H9 (cell line): ENCODE measurements at regions not wholly inside any gene's neighbourhood (a gene's known extent, or its start where the extent isn't known, plus 50 kb on each side); places are given as distances from the start of the nearest gene placed in this dataset.

Experiments used
- DNase-seq: peaks from one replicate; pipeline ENCODE4 v3.0.0-alpha.2; 2017
- H2AFZ ChIP-seq: one replicate; pipeline ENCODE4 v1.6.1; 2013; ENCODE audit warnings: mild to moderate bottlenecking, low read length, control low read depth, moderate library complexity
- H2AK5ac ChIP-seq: 2 replicates; pipeline ENCODE4 v1.6.1; 2013; ENCODE audit warnings: low read length, control low read depth, mixed read lengths; ENCODE audit not compliant: insufficient read length
- H2BK120ac ChIP-seq: one replicate; pipeline ENCODE4 v1.6.1; 2013; ENCODE audit warnings: low read depth, mild to moderate bottlenecking, low read length, control low read depth, inconsistent platforms; ENCODE audit not compliant: poor library complexity, severe bottlenecking
- H2BK12ac ChIP-seq: 2 replicates; pipeline ENCODE4 v1.6.1; 2013; ENCODE audit warnings: low read length, control low read depth, mixed read lengths, low read depth; ENCODE audit not compliant: insufficient read length
- H2BK15ac ChIP-seq: 2 replicates; pipeline ENCODE4 v1.6.1; 2013; ENCODE audit warnings: low read depth, low read length, control low read depth
- H2BK20ac ChIP-seq: one replicate; pipeline ENCODE4 v1.6.1; 2013; ENCODE audit warnings: low read depth, mild to moderate bottlenecking, low read length, control low read depth, inconsistent platforms; ENCODE audit not compliant: poor library complexity, severe bottlenecking
- H2BK5ac ChIP-seq: 2 replicates; pipeline ENCODE4 v1.6.1; 2013; ENCODE audit warnings: low read length, control low read depth, mixed read lengths; ENCODE audit not compliant: insufficient read length
- H3K14ac ChIP-seq: 2 replicates; pipeline ENCODE4 v1.6.1; 2013; ENCODE audit warnings: low read length, control low read depth; ENCODE audit not compliant: insufficient read depth
- H3K18ac ChIP-seq: 2 replicates; pipeline ENCODE4 v1.6.1; 2013; ENCODE audit warnings: low read depth, mild to moderate bottlenecking, mixed read lengths, low read length, control low read depth; ENCODE audit not compliant: insufficient read length
- H3K23ac ChIP-seq: 2 replicates; pipeline ENCODE4 v1.6.1; 2013; ENCODE audit warnings: low read length, control low read depth, mixed read lengths, low read depth; ENCODE audit not compliant: insufficient read length
- H3K23me2 ChIP-seq: 2 replicates; pipeline ENCODE4 v1.6.1; 2013; ENCODE audit warnings: low read depth, mild to moderate bottlenecking, mixed read lengths, low read length, control low read depth; ENCODE audit not compliant: insufficient read length, poor library complexity, severe bottlenecking
- H3K27ac ChIP-seq: 2 replicates; pipeline ENCODE4 v1.5.1; 2013; ENCODE audit warnings: low read length, control low read depth, mixed read lengths, low read depth; ENCODE audit not compliant: insufficient read length
- H3K27me3 ChIP-seq: 2 replicates; pipeline ENCODE4 v1.6.1; 2013; ENCODE audit warnings: low read length, control low read depth, inconsistent platforms; ENCODE audit not compliant: insufficient read depth
- H3K4ac ChIP-seq: 2 replicates; pipeline ENCODE4 v1.6.1; 2013; ENCODE audit warnings: low read depth, mild to moderate bottlenecking, control low read depth, inconsistent platforms, low read length, moderate library complexity
- H3K4me1 ChIP-seq: 2 replicates; pipeline ENCODE4 v1.6.1; 2013; ENCODE audit warnings: low read length, control low read depth, inconsistent platforms; ENCODE audit not compliant: insufficient read depth
- H3K4me2 ChIP-seq: 2 replicates; pipeline ENCODE4 v1.6.1; 2013; ENCODE audit warnings: low read length, control low read depth, mixed read lengths; ENCODE audit not compliant: insufficient read length, insufficient read depth
- H3K56ac ChIP-seq: 2 replicates; pipeline ENCODE4 v1.6.1; 2013; ENCODE audit warnings: low read depth, mild to moderate bottlenecking, mixed read lengths, low read length, control low read depth; ENCODE audit not compliant: insufficient read length
- H3K79me1 ChIP-seq: 2 replicates; pipeline ENCODE4 v1.6.1; 2013; ENCODE audit warnings: low read depth, mild to moderate bottlenecking, moderate library complexity, low read length, control low read depth, inconsistent platforms; ENCODE audit not compliant: insufficient read depth, poor library complexity, severe bottlenecking
- H3K79me2 ChIP-seq: 2 replicates; pipeline ENCODE4 v1.6.1; 2013; ENCODE audit warnings: low read length, control low read depth, inconsistent platforms; ENCODE audit not compliant: insufficient read depth
- H3K9ac ChIP-seq: 2 replicates; pipeline ENCODE4 v1.6.1; 2013; ENCODE audit warnings: low read length, control low read depth, mixed read lengths; ENCODE audit not compliant: insufficient read length; ENCODE audit errors: extremely low read depth
- H3K9me3 ChIP-seq: one replicate; pipeline ENCODE4 v1.6.1; 2013; ENCODE audit warnings: low read depth, low read length, inconsistent platforms; ENCODE audit not compliant: control insufficient read depth
- H3T11ph ChIP-seq: one replicate; pipeline ENCODE4 v1.6.1; 2013; ENCODE audit warnings: mild to moderate bottlenecking, low read length, control low read depth, inconsistent platforms
- H4K20me1 ChIP-seq: one replicate; pipeline ENCODE4 v1.6.1; 2013; ENCODE audit not compliant: control insufficient read depth, insufficient read length, insufficient read depth
- H4K5ac ChIP-seq: 2 replicates; pipeline ENCODE4 v1.6.1; 2013; ENCODE audit warnings: low read depth, mild to moderate bottlenecking, mixed read lengths, low read length, control low read depth; ENCODE audit not compliant: insufficient read length
- H4K8ac ChIP-seq: replicated peaks from 2 replicates; pipeline ENCODE4 v1.6.1; 2013; ENCODE audit warnings: low read length, control low read depth, mixed read lengths, low read depth; ENCODE audit not compliant: insufficient read length
- H4K91ac ChIP-seq: 2 replicates; pipeline ENCODE4 v1.6.1; 2013; ENCODE audit warnings: low read depth, mild to moderate bottlenecking, moderate library complexity, mixed read lengths, low read length, control low read depth; ENCODE audit not compliant: insufficient read length
- H3K27ac Mint-ChIP-seq, 3 experiments: 2 replicates in 2 of 3; 3 replicates in 1 of 3; pipeline ENCODE4 v1.8.0; 2020 to 2021; ENCODE audit warnings: mixed read lengths in 3 of 3, mild to moderate bottlenecking in 1 of 3, moderate library complexity in 1 of 3
- H3K27me3 Mint-ChIP-seq: 2 replicates; pipeline ENCODE4 v1.8.0; 2021; ENCODE audit warnings: low read depth, mild to moderate bottlenecking, moderate library complexity, mixed read lengths
- H3K36me3 Mint-ChIP-seq, 3 experiments: 2 replicates in 2 of 3; 3 replicates in 1 of 3; pipeline ENCODE4 v1.8.0; 2020 to 2021; ENCODE audit warnings: low read depth in 3 of 3, mixed read lengths in 3 of 3; ENCODE audit not compliant: insufficient read depth in 1 of 3
- H3K4me1 Mint-ChIP-seq, 2 experiments: 2 replicates each; pipeline ENCODE4 v1.8.0; 2020; ENCODE audit warnings: mixed read lengths in 2 of 2
- H3K4me3 Mint-ChIP-seq, 2 experiments: 2 replicates in 1 of 2; 3 replicates in 1 of 2; pipeline ENCODE4 v1.8.0; 2020 to 2021; ENCODE audit warnings: mild to moderate bottlenecking in 2 of 2, mixed read lengths in 2 of 2, moderate library complexity in 1 of 2
- H3K9me3 Mint-ChIP-seq, 2 experiments: 2 replicates in 1 of 2; 3 replicates in 1 of 2; pipeline ENCODE4 v1.8.0; 2020; ENCODE audit warnings: mild to moderate bottlenecking in 2 of 2, mixed read lengths in 2 of 2, moderate library complexity in 1 of 2
- WGBS: extraction: QIAGEN DNeasy Blood & Tissue Kit; methylation state at CpG from one replicate; pipeline ENCODE4 v1.1.7; 2013; ENCODE audit warnings: missing lambda C conversion rate, low lambda C conversion rate, mixed read lengths; ENCODE audit not compliant: insufficient read length; ENCODE audit errors: extremely low coverage; 5-methylcytosine and 5-hydroxymethylcytosine counted together
- TF ChIP-seq, protein P1 (sequence below): fragments of 200-600 bp; sonication (generic); conservative IDR thresholded peaks from 3 replicates; pipeline ENCODE4 v1.8.0; 2021; ENCODE audit warnings: antibody characterized with exemption, mild to moderate bottlenecking

DNA sequence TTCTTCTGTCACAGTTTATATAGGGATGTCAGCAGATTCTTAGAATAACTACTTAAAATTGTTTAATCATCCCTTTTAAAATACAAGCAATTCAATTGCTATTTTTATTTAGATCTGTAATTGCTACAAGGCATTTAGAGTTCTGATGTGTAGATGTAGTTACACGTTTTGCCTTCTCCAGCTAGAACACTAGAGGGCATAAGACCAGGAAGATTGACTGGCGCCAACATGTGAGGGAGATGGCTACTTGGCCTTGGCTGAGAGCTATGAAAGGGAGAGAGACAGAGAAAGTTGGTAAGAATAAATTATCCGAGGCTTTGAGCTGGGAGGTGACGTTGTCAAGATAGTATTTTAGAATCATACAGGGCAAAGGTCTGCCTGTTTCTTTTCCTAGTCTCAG lies 563.7 kb upstream of the PRKX start:
- no peak overlapping the region for H2BK15ac ChIP-seq
- H3K27ac Mint-ChIP-seq: no peak overlapping the region

More for the DNA sequence above, 563.7 kb upstream of the PRKX start:
- H3K23me2 ChIP-seq: no peaks in the 10 kb centered on the region
- no peak overlapping the region for H3K4me2 ChIP-seq
- no peak overlapping the region for H3T11ph ChIP-seq
- no peak overlapping the region for H3K56ac ChIP-seq
- H2BK12ac ChIP-seq: no peak overlapping the region
- no peak overlapping the region for H2AFZ ChIP-seq
- H3K79me1 ChIP-seq: no peaks in the 10 kb centered on the region
- no peak for DNase-seq
- no peak overlapping the region for H3K9ac ChIP-seq
- no peak overlapping the region for H4K5ac ChIP-seq
- H3K4ac ChIP-seq: no peak overlapping the region
- H3K18ac ChIP-seq: no peak overlapping the region
- H2AK5ac ChIP-seq: no peak overlapping the region
- H3K23ac ChIP-seq: no peak overlapping the region
- peaks cover 2% of the 10 kb centered on the region for H3K9me3 ChIP-seq
- H3K27ac ChIP-seq: no peak overlapping the region
- no peak overlapping the region for H2BK20ac ChIP-seq
- Mint-ChIP-seq H3K27me3 (no peaks in the 10 kb centered on the region), H3K36me3 (peaks cover 13 to 30% (median 15%) of the 10 kb centered on the region in 3 experiments; a peak in 6 of 7 replicates), H3K4me1 (no peaks in the 10 kb centered on the region), H3K9me3 (peaks cover 18 to 25% of the 10 kb centered on the region in 2 experiments), H3K4me3 (no peak overlapping the region)
- no peak overlapping the region for H4K91ac ChIP-seq
- H4K20me1 ChIP-seq: no peaks in the 10 kb centered on the region
- TF ChIP-seq, protein P1, sequence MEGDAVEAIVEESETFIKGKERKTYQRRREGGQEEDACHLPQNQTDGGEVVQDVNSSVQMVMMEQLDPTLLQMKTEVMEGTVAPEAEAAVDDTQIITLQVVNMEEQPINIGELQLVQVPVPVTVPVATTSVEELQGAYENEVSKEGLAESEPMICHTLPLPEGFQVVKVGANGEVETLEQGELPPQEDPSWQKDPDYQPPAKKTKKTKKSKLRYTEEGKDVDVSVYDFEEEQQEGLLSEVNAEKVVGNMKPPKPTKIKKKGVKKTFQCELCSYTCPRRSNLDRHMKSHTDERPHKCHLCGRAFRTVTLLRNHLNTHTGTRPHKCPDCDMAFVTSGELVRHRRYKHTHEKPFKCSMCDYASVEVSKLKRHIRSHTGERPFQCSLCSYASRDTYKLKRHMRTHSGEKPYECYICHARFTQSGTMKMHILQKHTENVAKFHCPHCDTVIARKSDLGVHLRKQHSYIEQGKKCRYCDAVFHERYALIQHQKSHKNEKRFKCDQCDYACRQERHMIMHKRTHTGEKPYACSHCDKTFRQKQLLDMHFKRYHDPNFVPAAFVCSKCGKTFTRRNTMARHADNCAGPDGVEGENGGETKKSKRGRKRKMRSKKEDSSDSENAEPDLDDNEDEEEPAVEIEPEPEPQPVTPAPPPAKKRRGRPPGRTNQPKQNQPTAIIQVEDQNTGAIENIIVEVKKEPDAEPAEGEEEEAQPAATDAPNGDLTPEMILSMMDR: peak; percentile 66
- no peaks in the 10 kb centered on the region for H3K4me1 ChIP-seq
- H3K14ac ChIP-seq: no peak overlapping the region
- H2BK120ac ChIP-seq: no peak overlapping the region
- no CpG with 5 or more reads among the region's 4 CpGs for WGBS
- H2BK5ac ChIP-seq: no peak overlapping the region
- H3K27me3 ChIP-seq: no peaks in the 10 kb centered on the region
- no peaks in the 10 kb centered on the region for H3K79me2 ChIP-seq
- no peak overlapping the region for H4K8ac ChIP-seq
